GM19463 (cell line): ENCODE measurements at regions not wholly inside any gene's neighbourhood (a gene's known extent, or its start where the extent isn't known, plus 50 kb on each side); places are given as distances from the start of the nearest gene placed in this dataset.

Source experiments
- ATAC-seq: cut with Tn5 transposase; IDR thresholded peaks from one replicate; pipeline ENCODE4 v1.9.1; 2021; ENCODE audit warnings: mild to moderate bottlenecking, moderate library complexity; ENCODE audit not compliant: unreplicated experiment

GRCh38 chr12:91383099-91383498 lies 200.5 kb upstream of the DCN start:
- ATAC-seq, result no peak

- peak; percentile 73 for ATAC-seq
Observed at GRCh38 chr12:91382081-91382543, 199.5 kb upstream of the DCN start.

GRCh38 chr12:91381309-91381804 lies 198.7 kb upstream of the DCN start:
- ATAC-seq, result peak; percentile 54

- no peak for ATAC-seq
Observed at GRCh38 chr12:91380631-91381030, 198.0 kb upstream of the DCN start.

GRCh38 chr12:91379051-91379775 lies 196.6 kb upstream of the DCN start:
- no peak for ATAC-seq

GRCh38 chr12:91377436-91377835 lies 194.8 kb upstream of the DCN start:
- no peak for ATAC-seq

GRCh38 chr12:91373086-91373485 lies 190.5 kb upstream of the DCN start:
- ATAC-seq, result no peak

GRCh38 chr12:91370086-91370868 lies 187.7 kb upstream of the DCN start:
- ATAC-seq, result no peak

- ATAC-seq, result no peak
Observed at GRCh38 chr12:91368613-91369012, 186.0 kb upstream of the DCN start.

- ATAC-seq, result no peak
Observed at GRCh38 chr12:91367234-91367849, 184.7 kb upstream of the DCN start.

GRCh38 chr12:91364471-91365184 lies 182.0 kb upstream of the DCN start:
- no peak for ATAC-seq

GRCh38 chr12:91361864-91362263 lies 179.2 kb upstream of the DCN start:
- ATAC-seq, result no peak

GRCh38 chr12:91357381-91357780 lies 174.8 kb upstream of the DCN start:
- no peak for ATAC-seq

GRCh38 chr12:91356405-91356804 lies 173.8 kb upstream of the DCN start:
- ATAC-seq, result no peak

GRCh38 chr12:91355150-91356006 lies 172.8 kb upstream of the DCN start:
- peak; percentile 94 for ATAC-seq

- ATAC-seq, result no peak
Observed at GRCh38 chr12:91353266-91353665, 170.6 kb upstream of the DCN start.

GRCh38 chr12:91349476-91349875 lies 166.9 kb upstream of the DCN start:
- ATAC-seq, result no peak

GRCh38 chr12:91347481-91348214 lies 165.0 kb upstream of the DCN start:
- no peak for ATAC-seq

GRCh38 chr12:91346827-91347226 lies 164.2 kb upstream of the DCN start:
- no peak for ATAC-seq
